ENCODE measurements at regions not wholly inside any gene's neighbourhood (a gene's known extent, or its start where the extent isn't known, plus 50 kb on each side); places are given as distances from the start of the nearest gene placed in this dataset.

DNA sequence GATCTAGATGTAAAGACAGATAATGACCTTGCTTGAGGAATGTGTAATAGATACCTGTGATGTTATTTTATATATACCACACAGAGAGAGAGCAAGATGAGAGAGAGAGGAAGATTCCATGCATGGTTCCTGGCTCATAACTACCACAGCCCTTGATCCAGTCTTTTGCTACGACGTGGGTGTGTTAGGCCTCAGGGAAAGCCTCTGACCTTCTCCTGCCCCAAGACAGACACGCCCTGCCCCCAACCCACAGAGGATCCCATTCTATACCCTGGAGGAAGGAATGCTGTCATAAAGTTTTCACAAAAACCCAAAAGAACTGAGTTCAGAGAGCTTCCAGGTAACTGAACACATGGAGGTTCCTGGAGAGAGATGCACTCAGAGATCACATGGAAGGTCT is 193.1 kb downstream of the ZEB2 start:
- H3K18ac ChIP-seq (ENCODE audit: insufficient read length, low read depth, low read length): no peak overlapping the region
- H3K14ac ChIP-seq (ENCODE audit: insufficient read depth, low read length): no peak overlapping the region
- H3K23me2 ChIP-seq (ENCODE audit: insufficient read length, low read depth, low read length, poor library complexity, severe bottlenecking): peaks cover 6% of the 10 kb centered on the region
- no peak overlapping the region for H3K27ac ChIP-seq (ENCODE audit: insufficient read length, low read depth, low read length)
- H4K5ac ChIP-seq (ENCODE audit: insufficient read length, low read depth, low read length): no peak overlapping the region
- no peaks in the 10 kb centered on the region for H4K20me1 ChIP-seq (ENCODE audit: control insufficient read depth, insufficient read depth, insufficient read length)
- Mint-ChIP-seq H3K4me1 (peaks cover 18 to 25% of the 10 kb centered on the region in 2 experiments), H3K4me3 (no peak overlapping the region), H3K27ac (no peak overlapping the region), H3K36me3 (ENCODE audit: insufficient read depth in 1 of 3, low read depth in 3 of 3) (peaks cover 0 to 10% (median 2%) of the 10 kb centered on the region in 3 experiments; a peak in 2 of 7 replicates), H3K27me3 (ENCODE audit: low read depth) (no peaks in the 10 kb centered on the region), H3K9me3 (peaks cover 0 to 4% of the 10 kb centered on the region in 2 experiments; a peak in 1 of 5 replicates)
- no peak overlapping the region for H2AFZ ChIP-seq (ENCODE audit: low read length)
- no peaks in the 10 kb centered on the region for H3K79me1 ChIP-seq (ENCODE audit: insufficient read depth, low read depth, low read length, poor library complexity, severe bottlenecking)
- no peak overlapping the region for H3K4ac ChIP-seq (ENCODE audit: low read depth, low read length)
- no peak overlapping the region for H2BK12ac ChIP-seq (ENCODE audit: insufficient read length, low read depth, low read length)
- no peaks in the 10 kb centered on the region for H3K27me3 ChIP-seq (ENCODE audit: insufficient read depth, low read length)
- no peak overlapping the region for H3K23ac ChIP-seq (ENCODE audit: insufficient read length, low read depth, low read length)
- 0 out of 2 replicates have a peak, but pooled peaks cover 4% of the 10 kb centered on the region for H3K79me2 ChIP-seq (ENCODE audit: insufficient read depth, low read length)
- no peak overlapping the region for H3K4me2 ChIP-seq (ENCODE audit: insufficient read depth, insufficient read length, low read length)
- H2AK5ac ChIP-seq (ENCODE audit: insufficient read length, low read length): no peak overlapping the region
- H3T11ph ChIP-seq (ENCODE audit: low read length): no peak overlapping the region
- no peaks in the 10 kb centered on the region for H3K9me3 ChIP-seq (ENCODE audit: control insufficient read depth, low read depth, low read length)
- no peak overlapping the region for H4K8ac ChIP-seq (replicated peaks; ENCODE audit: insufficient read length, low read depth, low read length)
- no peak overlapping the region for H2BK120ac ChIP-seq (ENCODE audit: low read depth, low read length, poor library complexity, severe bottlenecking)
- H3K4me1 ChIP-seq (ENCODE audit: insufficient read depth, low read length): peaks cover 2% of the 10 kb centered on the region; the same call in 1 of the 2 replicates
- TF ChIP-seq, protein P1, sequence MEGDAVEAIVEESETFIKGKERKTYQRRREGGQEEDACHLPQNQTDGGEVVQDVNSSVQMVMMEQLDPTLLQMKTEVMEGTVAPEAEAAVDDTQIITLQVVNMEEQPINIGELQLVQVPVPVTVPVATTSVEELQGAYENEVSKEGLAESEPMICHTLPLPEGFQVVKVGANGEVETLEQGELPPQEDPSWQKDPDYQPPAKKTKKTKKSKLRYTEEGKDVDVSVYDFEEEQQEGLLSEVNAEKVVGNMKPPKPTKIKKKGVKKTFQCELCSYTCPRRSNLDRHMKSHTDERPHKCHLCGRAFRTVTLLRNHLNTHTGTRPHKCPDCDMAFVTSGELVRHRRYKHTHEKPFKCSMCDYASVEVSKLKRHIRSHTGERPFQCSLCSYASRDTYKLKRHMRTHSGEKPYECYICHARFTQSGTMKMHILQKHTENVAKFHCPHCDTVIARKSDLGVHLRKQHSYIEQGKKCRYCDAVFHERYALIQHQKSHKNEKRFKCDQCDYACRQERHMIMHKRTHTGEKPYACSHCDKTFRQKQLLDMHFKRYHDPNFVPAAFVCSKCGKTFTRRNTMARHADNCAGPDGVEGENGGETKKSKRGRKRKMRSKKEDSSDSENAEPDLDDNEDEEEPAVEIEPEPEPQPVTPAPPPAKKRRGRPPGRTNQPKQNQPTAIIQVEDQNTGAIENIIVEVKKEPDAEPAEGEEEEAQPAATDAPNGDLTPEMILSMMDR (conservative IDR thresholded peaks at IDR 0.05): no peak
- WGBS (ENCODE audit: extremely low coverage, insufficient read length, low lambda C conversion rate): no CpG with 5 or more reads among the region's 3 CpGs
- no peak for DNase-seq
- no peak overlapping the region for H2BK15ac ChIP-seq (ENCODE audit: low read depth, low read length)
- no peak overlapping the region for H3K9ac ChIP-seq (ENCODE audit: extremely low read depth, insufficient read length, low read length)
- H4K91ac ChIP-seq (ENCODE audit: insufficient read length, low read depth, low read length): no peak overlapping the region
- H2BK5ac ChIP-seq (ENCODE audit: insufficient read length, low read length): no peak overlapping the region
- no peak overlapping the region for H2BK20ac ChIP-seq (ENCODE audit: low read depth, low read length, poor library complexity, severe bottlenecking)
- H3K56ac ChIP-seq (ENCODE audit: insufficient read length, low read depth, low read length): no peak overlapping the region

Measured in H9 (cell line).